A549 (cell line): ENCODE measurements at regions not wholly inside any gene's neighbourhood (a gene's known extent, or its start where the extent isn't known, plus 50 kb on each side); places are given as distances from the start of the nearest gene placed in this dataset.

Source experiments
- BCL3 ChIP-seq: fragments of >200 bp; sonication (Bioruptor Twin); formaldehyde crosslinking; IDR thresholded peaks from 3 replicates; pipeline ENCODE4 v1.6.1; 2016
- CBX8 ChIP-seq: fragments of 200-600 bp; sonication (generic); IDR thresholded peaks from 2 replicates; pipeline ENCODE4 v1.6.1; 2016
- MAZ ChIP-seq: fragments of 150-350 bp; IDR thresholded peaks from 2 replicates; pipeline ENCODE4 v1.6.1; 2014; ENCODE audit warnings: antibody characterized with exemption, low read depth, low read length, borderline replicate concordance
- POLR2A ChIP-seq: IDR thresholded peaks from 2 replicates; pipeline ENCODE4 v1.6.1; 2012; ENCODE audit warnings: mild to moderate bottlenecking, low read length
- RAD21 ChIP-seq, 2 experiments: fragments of >200 bp in 1 of 2; sonication (Bioruptor Twin) in 1 of 2; formaldehyde crosslinking in 1 of 2; IDR thresholded peaks in 1 of 2; conservative IDR thresholded peaks in 1 of 2; 2 replicates in 1 of 2; 3 replicates in 1 of 2; pipeline ENCODE4 v1.6.1; 2012 to 2018; ENCODE audit warnings: inconsistent platforms in 1 of 2
- TF ChIP-seq, protein P1 (sequence below): fragments of >200 bp; sonication (Bioruptor Twin); formaldehyde crosslinking; IDR thresholded peaks from 3 replicates; pipeline ENCODE4 v1.5.1; 2016
- TF ChIP-seq, protein P2 (sequence below): IDR thresholded peaks from 2 replicates; pipeline ENCODE4 v1.6.1; 2012

DNA sequence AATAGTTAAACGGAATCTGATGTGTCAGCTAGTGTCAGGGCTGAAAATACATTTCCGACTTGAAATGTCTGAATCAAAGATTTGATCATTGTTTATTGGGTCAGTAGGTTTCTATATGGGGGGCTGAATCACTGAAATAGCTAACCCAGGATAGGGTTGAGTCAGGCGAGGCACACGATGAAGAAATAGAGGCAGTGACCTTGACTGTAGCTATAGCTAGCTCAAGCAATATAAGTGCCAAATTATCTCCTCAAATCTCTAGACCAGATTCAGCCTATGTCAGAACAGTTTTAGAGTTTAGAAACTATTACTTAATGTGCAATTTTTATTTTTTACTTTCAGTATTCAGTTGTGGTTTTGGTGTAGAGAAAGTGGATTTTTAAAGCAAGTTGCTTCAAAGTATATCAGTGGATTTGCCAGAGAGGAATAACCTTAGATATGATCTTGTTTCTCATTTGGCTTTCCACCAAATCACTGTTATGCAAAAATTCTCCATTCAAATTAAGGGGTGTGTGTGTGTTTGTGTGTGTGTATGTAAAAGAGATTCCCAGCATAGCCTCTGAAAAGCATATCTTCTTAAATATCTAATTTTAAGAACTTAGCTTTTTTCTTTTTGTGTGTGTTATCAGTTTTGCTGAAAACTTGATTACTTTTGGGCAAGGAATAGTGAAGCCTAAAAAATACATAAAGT is 100.3 kb upstream of the RPL34 start:
- TF ChIP-seq, protein P1, sequence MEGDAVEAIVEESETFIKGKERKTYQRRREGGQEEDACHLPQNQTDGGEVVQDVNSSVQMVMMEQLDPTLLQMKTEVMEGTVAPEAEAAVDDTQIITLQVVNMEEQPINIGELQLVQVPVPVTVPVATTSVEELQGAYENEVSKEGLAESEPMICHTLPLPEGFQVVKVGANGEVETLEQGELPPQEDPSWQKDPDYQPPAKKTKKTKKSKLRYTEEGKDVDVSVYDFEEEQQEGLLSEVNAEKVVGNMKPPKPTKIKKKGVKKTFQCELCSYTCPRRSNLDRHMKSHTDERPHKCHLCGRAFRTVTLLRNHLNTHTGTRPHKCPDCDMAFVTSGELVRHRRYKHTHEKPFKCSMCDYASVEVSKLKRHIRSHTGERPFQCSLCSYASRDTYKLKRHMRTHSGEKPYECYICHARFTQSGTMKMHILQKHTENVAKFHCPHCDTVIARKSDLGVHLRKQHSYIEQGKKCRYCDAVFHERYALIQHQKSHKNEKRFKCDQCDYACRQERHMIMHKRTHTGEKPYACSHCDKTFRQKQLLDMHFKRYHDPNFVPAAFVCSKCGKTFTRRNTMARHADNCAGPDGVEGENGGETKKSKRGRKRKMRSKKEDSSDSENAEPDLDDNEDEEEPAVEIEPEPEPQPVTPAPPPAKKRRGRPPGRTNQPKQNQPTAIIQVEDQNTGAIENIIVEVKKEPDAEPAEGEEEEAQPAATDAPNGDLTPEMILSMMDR = no peak
- TF ChIP-seq POLR2A (no peak), MAZ (no peak), RAD21 (conservative IDR thresholded peaks at IDR 0.05 in 1 of 2, IDR thresholded peaks at IDR 0.05 in 1 of 2) (no peak), BCL3 (no peak), CBX8 (no peak)
- TF ChIP-seq, protein P2, sequence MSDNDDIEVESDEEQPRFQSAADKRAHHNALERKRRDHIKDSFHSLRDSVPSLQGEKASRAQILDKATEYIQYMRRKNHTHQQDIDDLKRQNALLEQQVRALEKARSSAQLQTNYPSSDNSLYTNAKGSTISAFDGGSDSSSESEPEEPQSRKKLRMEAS = no peak
